GM12872 (cell line): ENCODE measurements at regions not wholly inside any gene's neighbourhood (a gene's known extent, or its start where the extent isn't known, plus 50 kb on each side); places are given as distances from the start of the nearest gene placed in this dataset.

Experiments
- CTCF ChIP-seq: IDR thresholded peaks from 3 replicates; pipeline ENCODE4 v1.5.1; 2011; ENCODE audit warnings: low read depth, mild to moderate bottlenecking, low read length, moderate library complexity; ENCODE audit not compliant: insufficient read depth

DNA sequence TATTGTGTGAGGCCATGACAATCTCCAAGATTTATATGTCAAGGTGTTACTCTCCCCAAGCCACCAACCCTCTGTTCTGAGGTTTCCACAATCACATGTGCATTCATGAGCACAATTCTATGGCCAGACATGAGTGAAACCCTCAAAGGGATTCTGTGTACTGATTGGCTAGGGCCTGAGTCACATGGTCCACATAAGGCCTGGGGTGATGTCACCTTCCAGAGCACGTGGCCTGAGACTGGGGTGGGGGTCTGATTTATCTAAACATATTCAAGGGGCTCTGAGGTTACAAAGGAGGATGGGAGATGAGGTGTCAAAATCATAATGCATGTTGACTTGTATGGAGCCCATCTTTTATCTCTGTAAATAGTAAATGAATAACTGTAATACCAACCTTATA is 1369.9 kb upstream of the TMEM132C start:
- TF ChIP-seq CTCF = no peak

DNA sequence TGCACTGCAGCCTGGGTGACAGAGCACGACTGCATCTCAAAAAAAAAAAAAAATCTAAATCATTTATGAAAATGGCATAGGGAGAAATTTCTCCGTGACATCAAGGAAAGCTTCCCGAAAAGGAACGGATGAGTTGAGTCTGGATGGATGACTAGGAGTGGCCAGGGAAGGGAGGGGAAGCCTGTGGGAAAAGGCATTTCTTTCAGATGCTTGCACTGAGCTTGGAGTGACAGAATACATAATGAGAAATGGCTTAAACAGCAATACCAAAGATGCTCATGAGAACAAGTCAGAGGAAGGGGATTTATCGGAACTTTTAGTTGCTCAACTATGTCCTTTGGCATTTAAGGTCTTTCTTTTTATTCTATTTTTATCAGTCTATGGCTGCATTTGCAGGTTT is 1369.2 kb upstream of the TMEM132C start:
- no peak for TF ChIP-seq CTCF

GRCh38 chr12:126898562-126898961 is 1368.4 kb upstream of the TMEM132C start:
- TF ChIP-seq CTCF = no peak

DNA sequence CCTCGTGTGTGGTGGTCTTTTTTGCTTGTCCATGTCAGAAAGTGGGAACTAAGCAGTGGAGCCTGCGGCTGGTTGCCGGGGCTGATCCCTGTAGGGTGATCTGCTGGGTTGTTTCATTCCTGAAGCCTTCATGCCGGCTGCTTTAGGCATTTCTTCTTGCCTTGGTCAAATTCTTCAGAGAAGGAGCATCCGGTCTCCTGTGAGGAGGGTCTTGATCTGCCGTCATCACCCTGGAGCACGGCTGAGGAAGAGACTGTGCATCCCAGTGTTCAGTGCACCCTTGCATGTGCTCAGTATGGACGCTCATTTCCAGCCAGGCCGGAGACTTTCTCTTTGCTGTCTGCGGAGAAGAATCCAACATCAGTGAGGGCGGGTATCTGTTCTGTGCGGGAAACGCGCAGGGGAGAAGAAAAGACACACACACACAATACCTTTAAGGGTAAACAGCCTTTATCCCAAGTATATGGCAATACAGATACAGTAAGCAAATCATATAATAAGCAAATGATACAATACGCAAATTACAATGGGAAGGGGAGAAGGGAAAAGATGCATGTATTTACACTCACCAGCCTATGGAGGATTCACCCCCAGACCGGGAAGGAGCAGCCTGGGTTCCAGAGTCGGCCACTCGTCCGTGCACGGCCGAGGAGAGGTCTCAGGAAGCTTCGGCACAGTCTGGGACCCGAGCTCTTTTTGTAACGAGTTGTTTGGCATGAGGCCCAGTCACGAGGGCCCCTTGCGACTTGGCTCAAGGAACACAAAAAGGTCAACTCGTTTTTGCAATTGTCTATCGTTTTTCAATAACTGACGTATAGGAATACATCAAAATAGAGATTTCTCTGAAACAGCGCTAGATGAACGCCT is 1366.8 kb upstream of the TMEM132C start:
- no peak for TF ChIP-seq CTCF

DNA sequence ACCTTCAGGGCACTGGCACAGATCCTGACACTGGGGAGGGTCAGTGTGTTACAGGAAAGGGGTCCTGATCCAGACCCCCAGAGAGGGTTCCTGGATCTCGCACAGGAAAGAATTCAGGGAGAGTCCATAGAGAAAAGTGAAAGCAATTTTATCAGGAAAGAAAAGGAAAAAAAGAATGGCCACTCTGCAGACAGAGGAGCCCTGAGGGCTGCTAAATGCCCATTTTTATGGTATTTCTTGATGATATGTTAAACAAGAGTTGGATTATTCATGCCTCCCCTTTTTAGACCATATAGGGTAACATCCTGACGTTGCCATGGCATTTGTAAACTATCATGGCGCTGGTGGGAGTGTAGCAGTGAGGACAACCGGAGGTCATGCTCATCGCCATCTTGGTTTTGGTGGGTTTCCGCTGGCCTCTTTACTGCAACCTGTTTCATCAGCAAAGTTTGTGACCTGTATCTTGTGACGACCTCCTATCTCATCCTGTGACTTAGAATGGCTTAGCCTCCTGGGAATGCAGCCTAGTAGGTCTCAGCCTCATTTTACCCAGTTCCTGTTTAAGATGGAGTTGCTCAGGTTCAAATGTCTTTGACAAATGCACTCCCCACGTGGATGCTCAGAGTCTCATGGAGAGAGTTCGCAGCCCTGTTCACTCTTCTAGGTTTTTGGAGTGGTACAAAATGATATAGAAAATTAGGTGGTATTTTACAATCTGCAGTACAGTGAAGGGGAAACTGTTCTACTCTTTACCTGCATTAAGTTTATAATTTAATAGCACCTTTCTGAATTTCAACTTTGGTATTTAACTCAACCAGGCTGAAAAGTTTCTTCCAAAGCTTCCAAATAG is 1363.7 kb upstream of the TMEM132C start:
- no peak for TF ChIP-seq CTCF

GRCh38 chr12:126905752-126906151 is 1361.2 kb upstream of the TMEM132C start:
- no peak for TF ChIP-seq CTCF

DNA sequence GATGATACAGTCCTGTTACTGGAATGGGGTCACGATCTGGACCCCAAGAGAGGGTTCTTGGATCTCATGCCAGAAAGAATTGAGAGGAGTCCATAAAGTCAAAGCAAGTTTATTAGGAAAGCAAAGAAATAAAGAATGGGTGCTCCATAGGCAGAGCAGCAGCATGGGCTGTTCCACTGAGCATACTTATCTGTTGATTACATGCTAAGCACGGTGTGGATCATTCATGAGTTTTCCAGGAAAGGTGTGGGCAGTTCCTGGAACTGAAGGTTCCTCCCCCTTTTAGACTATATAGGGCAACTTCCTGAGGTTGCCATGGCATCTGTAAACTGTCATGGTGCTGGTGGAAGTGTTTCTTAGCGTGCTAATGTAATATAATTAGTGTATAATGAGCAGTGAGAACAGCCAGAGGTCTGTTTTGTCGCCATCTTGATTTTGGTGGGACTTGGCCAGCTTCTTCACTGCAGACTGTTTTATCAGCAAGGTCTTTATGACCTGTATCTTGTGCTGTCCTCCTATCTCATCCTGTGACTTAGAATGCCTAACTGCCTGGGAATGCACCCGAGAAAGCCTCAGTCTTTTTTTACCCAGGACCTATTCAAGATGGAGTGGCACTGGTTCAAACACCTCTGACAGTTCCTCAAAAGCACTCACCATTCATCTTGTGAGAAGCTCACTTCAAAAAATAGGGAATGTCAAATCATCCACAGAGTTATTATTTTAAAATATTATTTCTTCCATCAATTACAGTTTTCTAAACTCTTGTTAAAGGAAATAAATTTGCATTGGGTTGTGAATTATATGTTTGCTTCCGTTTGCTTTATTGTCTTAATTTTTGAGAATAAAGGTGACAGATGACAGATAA is 1358.8 kb upstream of the TMEM132C start:
- no peak for TF ChIP-seq CTCF
